Liver (tissue), 3 donors: ENCODE measurements at regions not wholly inside any gene's neighbourhood (a gene's known extent, or its start where the extent isn't known, plus 50 kb on each side); places are given as distances from the start of the nearest gene placed in this dataset.

ENCODE experiments used
- SP1 ChIP-seq: IDR thresholded peaks from 2 replicates; pipeline ENCODE4 v1.6.1; 2018; ENCODE audit warnings: antibody characterized with exemption, mild to moderate bottlenecking
- TF ChIP-seq, protein P1 (sequence below): fragments of 150-350 bp; IDR thresholded peaks from 2 replicates; pipeline ENCODE4 v1.5.1; 2017; ENCODE audit warnings: improper control_type of control experiment, low read depth, low read length; ENCODE audit not compliant: missing input control
- donor health status: healthy.
- donor health status: healthy.

DNA sequence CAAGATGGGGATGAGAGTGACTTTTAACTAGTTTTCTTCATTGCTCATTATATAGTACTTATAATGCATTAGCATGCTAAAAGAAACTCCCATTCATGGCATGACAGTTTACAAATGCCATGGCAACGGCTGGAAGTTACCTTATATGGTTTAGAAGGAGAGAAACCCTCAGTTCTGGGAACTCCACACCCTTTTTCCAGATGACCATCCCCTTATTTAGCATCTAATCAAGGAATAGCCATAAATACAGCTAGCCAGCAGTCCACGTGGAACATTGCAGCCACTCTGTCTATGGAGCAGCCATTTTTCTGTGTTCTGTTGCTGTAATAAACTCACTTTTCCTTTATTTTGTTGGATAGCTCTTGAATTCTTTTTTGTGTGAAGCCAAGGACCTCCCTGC lies 1137.8 kb downstream of the CDH18 start:
- TF ChIP-seq, protein P1, sequence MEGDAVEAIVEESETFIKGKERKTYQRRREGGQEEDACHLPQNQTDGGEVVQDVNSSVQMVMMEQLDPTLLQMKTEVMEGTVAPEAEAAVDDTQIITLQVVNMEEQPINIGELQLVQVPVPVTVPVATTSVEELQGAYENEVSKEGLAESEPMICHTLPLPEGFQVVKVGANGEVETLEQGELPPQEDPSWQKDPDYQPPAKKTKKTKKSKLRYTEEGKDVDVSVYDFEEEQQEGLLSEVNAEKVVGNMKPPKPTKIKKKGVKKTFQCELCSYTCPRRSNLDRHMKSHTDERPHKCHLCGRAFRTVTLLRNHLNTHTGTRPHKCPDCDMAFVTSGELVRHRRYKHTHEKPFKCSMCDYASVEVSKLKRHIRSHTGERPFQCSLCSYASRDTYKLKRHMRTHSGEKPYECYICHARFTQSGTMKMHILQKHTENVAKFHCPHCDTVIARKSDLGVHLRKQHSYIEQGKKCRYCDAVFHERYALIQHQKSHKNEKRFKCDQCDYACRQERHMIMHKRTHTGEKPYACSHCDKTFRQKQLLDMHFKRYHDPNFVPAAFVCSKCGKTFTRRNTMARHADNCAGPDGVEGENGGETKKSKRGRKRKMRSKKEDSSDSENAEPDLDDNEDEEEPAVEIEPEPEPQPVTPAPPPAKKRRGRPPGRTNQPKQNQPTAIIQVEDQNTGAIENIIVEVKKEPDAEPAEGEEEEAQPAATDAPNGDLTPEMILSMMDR, result no peak
- TF ChIP-seq SP1, result no peak
